ENCODE measurements at regions not wholly inside any gene's neighbourhood (a gene's known extent, or its start where the extent isn't known, plus 50 kb on each side); places are given as distances from the start of the nearest gene placed in this dataset.

DNA sequence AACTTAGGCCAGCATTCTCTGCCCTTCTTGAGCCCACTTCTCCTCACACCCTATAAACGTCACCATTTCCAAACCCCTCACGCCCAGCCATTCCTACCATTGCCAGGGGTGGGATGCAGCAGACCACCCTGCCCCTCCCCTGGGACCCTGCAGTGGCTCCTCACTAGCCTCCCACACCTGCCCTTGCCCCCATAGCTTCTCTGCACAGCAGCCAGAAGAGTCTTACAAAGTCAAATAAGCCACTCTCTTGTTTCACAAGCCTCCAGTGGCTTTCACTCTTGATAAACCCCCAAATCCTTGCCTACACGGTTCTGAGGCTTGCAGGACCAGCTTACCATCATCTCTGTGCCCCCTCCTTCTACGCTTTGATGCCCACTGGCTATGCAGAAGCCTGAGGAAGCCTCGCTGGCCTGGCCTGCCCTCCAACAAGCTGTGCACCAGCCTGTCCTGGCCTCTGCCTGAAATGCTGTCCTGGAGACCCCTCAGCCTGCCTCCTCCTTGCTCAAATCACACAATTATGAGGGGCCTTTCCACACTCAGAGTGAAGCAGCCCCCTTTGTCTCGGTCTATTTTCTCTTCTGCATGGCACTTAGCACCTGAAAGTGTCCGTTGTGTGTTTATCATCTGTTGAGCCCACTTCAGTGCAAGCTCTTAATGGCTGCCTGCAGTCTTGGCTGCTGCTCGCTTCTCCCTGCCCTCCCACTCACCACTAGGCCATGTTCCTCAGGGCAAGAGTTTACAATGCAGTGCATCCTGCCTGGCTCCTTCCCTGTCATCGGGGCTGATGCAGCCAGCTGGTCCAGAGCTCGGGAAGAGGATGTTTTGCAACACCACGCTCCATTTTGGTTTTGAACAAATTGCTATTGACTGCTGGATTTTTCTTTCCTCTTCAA, 82.6 kb upstream of the RGPD5 start:
- no peak for TF ChIP-seq POLR2A (IDR thresholded peaks at IDR 0.05)
- TF ChIP-seq, protein P1, sequence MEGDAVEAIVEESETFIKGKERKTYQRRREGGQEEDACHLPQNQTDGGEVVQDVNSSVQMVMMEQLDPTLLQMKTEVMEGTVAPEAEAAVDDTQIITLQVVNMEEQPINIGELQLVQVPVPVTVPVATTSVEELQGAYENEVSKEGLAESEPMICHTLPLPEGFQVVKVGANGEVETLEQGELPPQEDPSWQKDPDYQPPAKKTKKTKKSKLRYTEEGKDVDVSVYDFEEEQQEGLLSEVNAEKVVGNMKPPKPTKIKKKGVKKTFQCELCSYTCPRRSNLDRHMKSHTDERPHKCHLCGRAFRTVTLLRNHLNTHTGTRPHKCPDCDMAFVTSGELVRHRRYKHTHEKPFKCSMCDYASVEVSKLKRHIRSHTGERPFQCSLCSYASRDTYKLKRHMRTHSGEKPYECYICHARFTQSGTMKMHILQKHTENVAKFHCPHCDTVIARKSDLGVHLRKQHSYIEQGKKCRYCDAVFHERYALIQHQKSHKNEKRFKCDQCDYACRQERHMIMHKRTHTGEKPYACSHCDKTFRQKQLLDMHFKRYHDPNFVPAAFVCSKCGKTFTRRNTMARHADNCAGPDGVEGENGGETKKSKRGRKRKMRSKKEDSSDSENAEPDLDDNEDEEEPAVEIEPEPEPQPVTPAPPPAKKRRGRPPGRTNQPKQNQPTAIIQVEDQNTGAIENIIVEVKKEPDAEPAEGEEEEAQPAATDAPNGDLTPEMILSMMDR (IDR thresholded peaks at IDR 0.05) = no peak

Measured in uterus (tissue), 2 donors.